ENCODE measurements at regions not wholly inside any gene's neighbourhood (a gene's known extent, or its start where the extent isn't known, plus 50 kb on each side); places are given as distances from the start of the nearest gene placed in this dataset.
A peak's percentile ranks its signal among the peaks of the same experiment; 100 is the strongest.

- H3K36me3 Mint-ChIP-seq (ENCODE audit: low read depth): no peaks in the 10 kb centered on the region
- TF ChIP-seq, protein P1, sequence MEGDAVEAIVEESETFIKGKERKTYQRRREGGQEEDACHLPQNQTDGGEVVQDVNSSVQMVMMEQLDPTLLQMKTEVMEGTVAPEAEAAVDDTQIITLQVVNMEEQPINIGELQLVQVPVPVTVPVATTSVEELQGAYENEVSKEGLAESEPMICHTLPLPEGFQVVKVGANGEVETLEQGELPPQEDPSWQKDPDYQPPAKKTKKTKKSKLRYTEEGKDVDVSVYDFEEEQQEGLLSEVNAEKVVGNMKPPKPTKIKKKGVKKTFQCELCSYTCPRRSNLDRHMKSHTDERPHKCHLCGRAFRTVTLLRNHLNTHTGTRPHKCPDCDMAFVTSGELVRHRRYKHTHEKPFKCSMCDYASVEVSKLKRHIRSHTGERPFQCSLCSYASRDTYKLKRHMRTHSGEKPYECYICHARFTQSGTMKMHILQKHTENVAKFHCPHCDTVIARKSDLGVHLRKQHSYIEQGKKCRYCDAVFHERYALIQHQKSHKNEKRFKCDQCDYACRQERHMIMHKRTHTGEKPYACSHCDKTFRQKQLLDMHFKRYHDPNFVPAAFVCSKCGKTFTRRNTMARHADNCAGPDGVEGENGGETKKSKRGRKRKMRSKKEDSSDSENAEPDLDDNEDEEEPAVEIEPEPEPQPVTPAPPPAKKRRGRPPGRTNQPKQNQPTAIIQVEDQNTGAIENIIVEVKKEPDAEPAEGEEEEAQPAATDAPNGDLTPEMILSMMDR (IDR thresholded peaks at IDR 0.05; ENCODE audit: unreplicated experiment in 3 of 3): no peak
- no peaks in the 10 kb centered on the region for H3K4me1 Mint-ChIP-seq
Measured at GRCh38 chr5:174172566-174172965, 127.1 kb downstream of the NSG2 start.

DNA sequence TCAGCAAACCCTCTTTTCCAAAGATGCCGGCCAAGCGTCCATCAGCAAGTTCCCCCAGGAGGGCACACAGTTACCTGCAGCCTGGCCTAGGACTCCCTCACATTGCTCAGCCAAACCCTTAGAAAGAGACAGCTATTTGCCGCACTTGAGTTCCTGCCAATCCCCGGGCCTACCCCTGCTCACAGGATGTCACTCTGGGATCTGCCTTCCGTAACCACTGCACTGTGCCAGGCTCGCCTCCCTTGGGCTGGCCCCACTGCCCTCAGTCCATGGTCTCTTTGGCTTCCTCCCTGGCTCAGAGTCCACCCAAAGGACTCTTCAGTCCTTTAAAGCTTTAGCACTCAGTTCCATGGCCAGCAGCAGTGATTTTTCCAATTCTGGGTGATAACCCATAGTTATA is 128.3 kb downstream of the NSG2 start:
- Mint-ChIP-seq H3K4me3 (no peak overlapping the region), H3K27me3 (ENCODE audit: low read depth) (peaks cover 27% of the 10 kb centered on the region)

More at GRCh38 chr5:174172566-174172965, 127.1 kb downstream of the NSG2 start:
- Mint-ChIP-seq H3K27me3 (ENCODE audit: low read depth) (peaks cover 17% of the 10 kb centered on the region), H3K27ac (peak overlapping the region in 1 of 3 experiments; percentile 23), H3K9me3 (peaks cover 3% of the 10 kb centered on the region), H3K4me3 (peak overlapping the region in 1 of 3 experiments; percentile 33)

DNA sequence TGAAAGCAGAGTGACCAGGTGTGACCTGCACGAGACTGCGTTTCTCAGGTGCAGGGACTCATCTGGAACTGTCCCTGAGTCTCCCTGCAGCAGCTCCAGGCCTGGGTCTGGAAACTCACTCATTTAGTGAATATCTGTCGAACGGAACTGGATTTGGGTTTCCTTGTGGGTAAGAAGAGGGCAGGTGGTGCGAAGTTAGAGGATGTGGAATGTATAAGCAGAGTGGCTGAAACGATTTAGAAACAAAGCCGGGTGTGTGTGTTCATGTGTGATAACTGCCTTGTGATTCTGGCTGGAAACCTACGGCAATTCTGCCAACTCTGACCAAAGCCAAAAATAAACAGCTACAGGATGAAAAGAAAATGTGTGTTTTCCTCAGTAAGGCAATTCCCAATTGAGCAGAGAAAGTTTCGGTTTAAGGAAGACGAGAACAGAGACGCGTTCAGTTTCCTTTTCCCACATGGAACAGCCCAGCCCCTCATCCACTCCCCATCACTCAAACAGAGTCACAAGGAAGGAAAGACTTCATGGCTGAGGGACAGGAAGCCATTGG is 130.3 kb downstream of the NSG2 start:
- TF ChIP-seq, protein P1 (IDR thresholded peaks at IDR 0.05; ENCODE audit: unreplicated experiment in 3 of 3): no peak
- no peak overlapping the region for H3K27ac Mint-ChIP-seq
- no peaks in the 10 kb centered on the region for H3K9me3 Mint-ChIP-seq
- H3K27me3 Mint-ChIP-seq (ENCODE audit: low read depth): peaks cover 30% of the 10 kb centered on the region
- H3K4me3 Mint-ChIP-seq: no peak overlapping the region
- no peaks in the 10 kb centered on the region for H3K4me1 Mint-ChIP-seq
- H3K36me3 Mint-ChIP-seq (ENCODE audit: low read depth): no peaks in the 10 kb centered on the region

More for the DNA sequence above, 128.3 kb downstream of the NSG2 start:
- H3K4me1 Mint-ChIP-seq: no peaks in the 10 kb centered on the region
- peaks cover 2% of the 10 kb centered on the region for H3K9me3 Mint-ChIP-seq
- H3K36me3 Mint-ChIP-seq (ENCODE audit: low read depth): no peaks in the 10 kb centered on the region
- TF ChIP-seq, protein P1 (IDR thresholded peaks at IDR 0.05; ENCODE audit: unreplicated experiment in 3 of 3): no peak
- H3K27ac Mint-ChIP-seq: no peak overlapping the region

- H3K4me3 Mint-ChIP-seq: no peak overlapping the region
Measured at GRCh38 chr5:174176511-174176910, 131.0 kb downstream of the NSG2 start.

GRCh38 chr5:174177531-174177930 is 132.0 kb downstream of the NSG2 start:
- H3K36me3 Mint-ChIP-seq (ENCODE audit: low read depth): no peaks in the 10 kb centered on the region
- H3K27ac Mint-ChIP-seq: no peak overlapping the region
- TF ChIP-seq, protein P1 (IDR thresholded peaks at IDR 0.05; ENCODE audit: unreplicated experiment in 3 of 3): no peak
- no peaks in the 10 kb centered on the region for H3K9me3 Mint-ChIP-seq
- H3K4me1 Mint-ChIP-seq: no peaks in the 10 kb centered on the region
- H3K4me3 Mint-ChIP-seq: no peak overlapping the region
- peaks cover 42% of the 10 kb centered on the region for H3K27me3 Mint-ChIP-seq (ENCODE audit: low read depth)

More at GRCh38 chr5:174176511-174176910, 131.0 kb downstream of the NSG2 start:
- TF ChIP-seq, protein P1 (IDR thresholded peaks at IDR 0.05; ENCODE audit: unreplicated experiment in 3 of 3): no peak
- Mint-ChIP-seq H3K27me3 (ENCODE audit: low read depth) (peaks cover 37% of the 10 kb centered on the region), H3K4me1 (no peaks in the 10 kb centered on the region), H3K9me3 (no peaks in the 10 kb centered on the region), H3K27ac (no peak overlapping the region), H3K36me3 (ENCODE audit: low read depth) (no peaks in the 10 kb centered on the region)

DNA sequence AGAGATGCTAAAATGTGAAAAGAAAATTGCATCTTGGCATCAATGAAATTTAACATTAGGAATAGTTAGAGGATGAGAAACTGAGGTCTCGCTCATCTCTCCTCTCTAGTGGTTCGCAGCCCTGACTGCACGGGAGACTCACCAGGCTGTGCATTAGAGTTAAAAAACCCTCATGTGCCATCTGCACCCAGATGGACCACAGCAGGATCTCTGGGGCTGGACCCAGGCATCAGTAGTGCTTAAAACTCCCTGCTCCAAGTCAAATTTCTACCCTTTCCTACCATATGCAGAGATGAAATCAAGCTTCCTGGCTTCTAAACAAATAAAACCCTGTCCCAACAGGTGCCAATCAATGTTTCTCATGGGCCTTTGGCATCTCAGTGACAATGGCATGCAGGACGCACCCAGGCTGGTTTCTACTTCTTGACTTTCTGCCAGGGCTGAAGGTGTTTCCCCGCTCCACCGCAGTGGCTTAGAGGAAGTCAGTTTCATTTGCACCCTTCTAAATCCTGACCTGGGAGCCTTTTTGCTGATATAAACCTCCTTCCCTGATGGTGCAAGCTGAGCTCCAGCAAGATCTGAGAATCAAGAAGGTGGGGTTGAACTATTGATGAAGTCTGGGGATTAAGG is 132.6 kb downstream of the NSG2 start:
- peaks cover 45% of the 10 kb centered on the region for H3K27me3 Mint-ChIP-seq (ENCODE audit: low read depth)
- no peaks in the 10 kb centered on the region for H3K36me3 Mint-ChIP-seq (ENCODE audit: low read depth)
- no peaks in the 10 kb centered on the region for H3K4me1 Mint-ChIP-seq
- H3K27ac Mint-ChIP-seq: no peak overlapping the region
- H3K9me3 Mint-ChIP-seq: no peaks in the 10 kb centered on the region
- H3K4me3 Mint-ChIP-seq: no peak overlapping the region
- TF ChIP-seq, protein P1 (IDR thresholded peaks at IDR 0.05; ENCODE audit: unreplicated experiment in 3 of 3): no peak

Data from nephron (organoid).